GM12891 (cell line): ENCODE measurements at regions not wholly inside any gene's neighbourhood (a gene's known extent, or its start where the extent isn't known, plus 50 kb on each side); places are given as distances from the start of the nearest gene placed in this dataset.

Source experiments
- DNase-seq: peaks from one replicate; pipeline ENCODE4 v3.0.0; 2011; ENCODE audit warnings: low spot score; ENCODE audit not compliant: insufficient read length
- FAIRE-seq: peaks from 2 replicates; lab custom pipeline; 2011; peaks lifted over from hg19 to GRCh38; lab: Jason Lieb, UNC
- PAX5 ChIP-seq: IDR thresholded peaks from 2 replicates; pipeline ENCODE4 v1.6.1; 2011; ENCODE audit warnings: low read length, moderate library complexity, mild to moderate bottlenecking; ENCODE audit not compliant: insufficient read depth, severe bottlenecking
- POLR2A ChIP-seq: IDR thresholded peaks from 2 replicates; pipeline ENCODE4 v1.6.1; 2011; ENCODE audit warnings: low read depth, low read length, control low read depth
- POLR2AphosphoS5 ChIP-seq: IDR thresholded peaks from 2 replicates; pipeline ENCODE4 v1.6.1; 2011; ENCODE audit warnings: low read depth, low read length, control low read depth
- POU2F2 ChIP-seq: IDR thresholded peaks from 2 replicates; pipeline ENCODE4 v1.6.1; 2011; ENCODE audit warnings: low read depth, mild to moderate bottlenecking, control low read depth, low read length, moderate library complexity
- SPI1 ChIP-seq: IDR thresholded peaks from 2 replicates; pipeline ENCODE4 v1.6.1; 2011; ENCODE audit warnings: low read depth, low read length, control low read depth
- TAF1 ChIP-seq: IDR thresholded peaks from 2 replicates; pipeline ENCODE4 v1.6.1; 2011; ENCODE audit warnings: low read depth, low read length, control low read depth

DNA sequence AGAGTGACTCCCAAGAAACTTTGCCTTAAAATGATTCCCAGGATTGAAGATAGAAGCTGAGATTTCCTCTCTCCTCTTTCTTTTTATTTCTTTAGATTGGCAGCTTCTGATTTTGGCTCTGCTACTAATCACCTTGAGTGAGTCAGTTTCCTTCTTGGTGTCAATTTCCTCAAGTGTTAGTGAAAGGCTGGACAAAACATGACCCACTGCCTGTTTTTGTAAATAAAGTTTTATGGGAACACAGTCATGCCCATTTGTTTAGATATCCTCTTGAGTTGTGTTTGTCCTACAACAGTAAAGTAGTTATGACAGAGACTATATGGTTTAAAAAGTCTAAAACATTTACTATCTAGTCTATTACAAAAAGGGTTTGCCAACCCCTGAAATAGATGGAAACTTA, 227.2 kb upstream of the TBX3 start:
- no peak for TF ChIP-seq SPI1
- TF ChIP-seq TAF1, result no peak
- TF ChIP-seq PAX5, result no peak
- no peak for TF ChIP-seq POLR2AphosphoS5
- no peak for TF ChIP-seq POLR2A
- no peak for TF ChIP-seq POU2F2
- FAIRE-seq (no peak), DNase-seq (no peak)

DNA sequence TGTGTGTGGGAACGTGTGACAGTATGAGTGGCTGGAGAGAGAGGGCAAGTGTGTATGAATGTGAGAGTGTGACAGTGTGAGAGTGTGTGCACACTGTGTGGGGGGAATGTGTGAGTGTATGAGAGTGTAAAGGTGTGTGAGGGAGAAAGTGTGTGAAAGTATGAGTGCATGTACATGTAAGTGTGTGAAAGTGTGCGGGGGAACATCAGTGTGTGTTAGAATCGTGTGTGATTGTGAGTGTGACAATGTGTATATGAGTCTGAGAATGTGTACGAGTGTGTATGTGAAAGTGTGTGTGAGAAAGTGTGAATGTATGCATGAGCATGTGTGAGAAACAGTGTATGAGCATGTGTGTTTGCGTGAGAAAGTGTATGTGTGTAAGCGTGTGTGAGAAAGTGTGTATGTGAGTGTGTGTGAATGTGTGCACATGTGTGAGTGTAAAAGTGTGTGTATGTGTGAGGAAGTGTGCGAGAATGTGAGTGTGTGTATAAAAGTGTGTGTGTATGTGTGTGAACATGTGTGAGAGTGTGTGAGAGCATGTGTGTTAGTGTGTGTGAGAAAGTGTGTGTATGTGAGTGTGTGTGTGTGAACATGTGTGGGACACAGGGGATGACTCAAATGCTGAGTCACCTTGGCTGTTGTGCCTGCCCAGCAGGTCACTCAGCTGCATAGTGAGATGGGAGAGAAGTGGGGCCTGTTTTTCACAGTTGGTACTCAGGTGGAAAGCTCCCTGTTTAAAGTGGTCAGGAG, 220.5 kb upstream of the TBX3 start:
- no peak for DNase-seq
- no peak for FAIRE-seq
- TF ChIP-seq TAF1 (no peak), POLR2AphosphoS5 (no peak), POLR2A (no peak), SPI1 (no peak), PAX5 (no peak), POU2F2 (no peak)

DNA sequence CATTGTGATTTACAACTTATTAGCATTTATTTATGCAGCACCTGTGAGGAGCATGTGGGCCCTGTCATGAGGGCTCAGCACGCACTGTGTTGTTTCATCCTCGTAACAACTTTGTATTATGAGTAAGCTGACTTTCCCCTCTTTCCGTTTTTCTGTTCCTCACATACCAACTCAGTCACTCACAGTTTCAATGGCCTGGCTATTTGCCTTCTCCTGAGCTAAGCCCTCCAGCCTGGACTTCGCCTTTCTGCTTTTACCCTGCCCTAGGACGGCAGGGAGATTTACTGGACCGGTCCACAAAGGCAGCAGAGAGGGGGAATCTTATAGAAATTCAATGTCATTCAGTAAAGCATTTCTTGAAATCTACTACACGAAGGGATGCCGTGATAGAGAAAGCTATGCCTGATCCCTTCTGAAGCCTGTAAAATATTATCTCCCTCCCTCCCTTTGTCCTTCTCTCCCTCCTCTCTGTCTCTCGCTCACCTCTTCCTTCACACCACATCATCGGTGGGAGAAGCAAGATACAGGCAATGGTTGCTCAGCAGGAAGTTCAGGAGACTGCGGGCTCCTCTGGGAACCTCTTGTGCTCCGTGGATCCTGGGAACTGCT, 219.2 kb upstream of the TBX3 start:
- DNase-seq (no peak), FAIRE-seq (no peak)
- no peak for TF ChIP-seq POLR2AphosphoS5
- TF ChIP-seq SPI1, result no peak
- no peak for TF ChIP-seq PAX5
- TF ChIP-seq TAF1, result no peak
- no peak for TF ChIP-seq POLR2A
- TF ChIP-seq POU2F2, result no peak

DNA sequence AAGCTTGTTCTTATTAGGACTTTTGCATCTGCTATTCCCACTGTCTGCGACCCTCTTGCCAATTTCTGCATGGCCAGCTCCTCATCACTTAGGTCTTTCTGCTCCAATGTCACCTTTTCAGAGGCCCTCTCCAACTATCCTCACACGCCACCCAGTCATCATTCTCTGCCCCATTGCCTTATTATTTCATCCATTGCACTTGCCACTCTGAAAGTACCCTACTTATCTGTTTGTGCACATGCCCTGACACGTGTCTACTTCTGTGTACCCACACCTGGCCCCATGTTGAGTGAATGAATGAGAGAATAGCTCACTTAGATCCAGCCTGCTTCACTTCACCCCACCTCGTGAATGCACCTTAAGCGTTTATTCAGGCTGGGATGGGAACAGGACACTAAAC, 218.7 kb upstream of the TBX3 start:
- no peak for TF ChIP-seq POU2F2
- no peak for TF ChIP-seq SPI1
- TF ChIP-seq POLR2A, result no peak
- no peak for TF ChIP-seq TAF1
- TF ChIP-seq POLR2AphosphoS5, result no peak
- no peak for TF ChIP-seq PAX5
- no peak for DNase-seq
- FAIRE-seq, result no peak

DNA sequence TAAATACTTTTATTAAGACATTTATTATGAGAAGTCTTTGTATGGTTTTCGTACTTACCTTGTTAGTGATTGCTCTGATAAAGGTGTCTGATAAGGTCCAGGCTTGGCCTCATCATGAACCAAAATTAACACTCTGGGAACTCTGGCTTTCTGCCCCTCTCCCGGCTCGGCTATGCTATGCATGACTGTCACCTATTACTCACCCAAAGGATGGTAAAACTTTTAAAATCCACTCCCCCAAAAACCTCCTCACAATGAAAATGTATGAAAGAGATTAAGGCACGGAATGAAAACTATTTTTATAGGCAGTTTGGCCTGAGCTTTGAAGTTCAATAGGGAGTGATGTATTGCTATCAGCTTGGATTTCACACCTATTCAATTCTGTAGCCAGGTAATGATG, 217.3 kb upstream of the TBX3 start:
- FAIRE-seq, result no peak
- no peak for DNase-seq

DNA sequence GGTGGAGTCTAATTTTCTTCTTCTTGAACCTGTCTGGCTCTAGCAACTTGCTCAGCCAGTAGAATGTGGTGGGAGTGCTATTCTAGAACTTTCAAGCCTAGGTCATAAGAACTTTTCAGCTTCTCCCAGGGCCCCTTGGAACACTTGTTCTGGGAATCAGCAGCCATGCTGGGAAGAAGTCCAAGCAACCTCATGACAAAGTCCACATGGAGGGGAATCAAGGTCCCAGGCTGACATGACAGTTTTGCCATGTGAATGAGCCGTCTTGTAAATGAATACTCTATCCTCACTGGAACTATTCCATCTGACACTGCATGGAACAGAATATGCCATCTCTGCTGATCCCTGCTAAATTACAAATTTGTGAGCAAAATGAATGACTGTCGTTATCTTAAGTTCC, 214.2 kb upstream of the TBX3 start:
- TF ChIP-seq POLR2AphosphoS5 (no peak), TAF1 (no peak), POU2F2 (no peak), POLR2A (no peak), PAX5 (no peak), SPI1 (no peak)
- FAIRE-seq (no peak), DNase-seq (no peak)

More for the DNA sequence above, 217.3 kb upstream of the TBX3 start:
- TF ChIP-seq TAF1, result no peak
- no peak for TF ChIP-seq POLR2AphosphoS5
- TF ChIP-seq POU2F2, result no peak
- TF ChIP-seq PAX5, result no peak
- no peak for TF ChIP-seq SPI1
- TF ChIP-seq POLR2A, result no peak

DNA sequence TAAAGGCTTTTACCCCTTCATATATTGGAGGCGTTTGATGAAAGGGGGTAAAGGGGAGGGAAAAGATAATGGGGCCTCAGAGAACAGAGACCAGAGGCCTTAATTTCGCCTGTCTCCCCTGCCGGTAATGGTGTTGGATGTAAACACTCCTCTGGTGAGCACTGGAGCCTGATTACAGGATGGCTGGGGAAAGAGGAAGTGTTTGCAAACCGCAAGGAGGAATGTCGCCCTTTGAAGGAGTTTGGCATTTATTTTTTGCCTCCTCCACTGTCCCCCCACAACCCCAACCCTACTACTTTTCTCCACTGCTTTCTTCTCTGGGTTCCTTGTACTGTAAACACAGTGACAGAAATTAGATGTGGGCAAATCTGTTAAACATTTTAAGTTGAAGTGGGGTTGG, 211.9 kb upstream of the TBX3 start:
- no peak for DNase-seq
- FAIRE-seq, result no peak

DNA sequence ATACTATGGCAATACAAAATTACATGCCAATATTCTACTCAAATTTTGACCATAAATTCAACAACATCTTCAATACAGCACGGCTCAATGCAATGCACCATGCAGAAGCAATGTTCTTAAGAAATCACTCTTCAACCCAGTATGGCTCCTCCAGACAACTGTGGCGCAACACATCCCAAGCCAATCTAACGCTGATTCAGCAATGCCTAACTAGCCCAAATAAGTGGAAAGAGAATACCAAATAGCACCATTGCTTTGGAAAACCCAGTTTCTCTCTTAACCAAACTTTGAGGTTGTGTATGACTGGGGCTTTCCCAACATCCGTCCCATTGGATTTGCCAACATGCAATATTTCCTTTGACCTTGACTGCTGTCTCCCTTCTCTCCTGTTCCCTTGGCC, 211.1 kb upstream of the TBX3 start:
- no peak for FAIRE-seq
- DNase-seq, result no peak
- TF ChIP-seq PAX5, result no peak
- TF ChIP-seq SPI1, result no peak

More for the DNA sequence above, 211.9 kb upstream of the TBX3 start:
- TF ChIP-seq SPI1, result no peak
- no peak for TF ChIP-seq POU2F2
- no peak for TF ChIP-seq TAF1
- no peak for TF ChIP-seq PAX5
- no peak for TF ChIP-seq POLR2A
- TF ChIP-seq POLR2AphosphoS5, result no peak

DNA sequence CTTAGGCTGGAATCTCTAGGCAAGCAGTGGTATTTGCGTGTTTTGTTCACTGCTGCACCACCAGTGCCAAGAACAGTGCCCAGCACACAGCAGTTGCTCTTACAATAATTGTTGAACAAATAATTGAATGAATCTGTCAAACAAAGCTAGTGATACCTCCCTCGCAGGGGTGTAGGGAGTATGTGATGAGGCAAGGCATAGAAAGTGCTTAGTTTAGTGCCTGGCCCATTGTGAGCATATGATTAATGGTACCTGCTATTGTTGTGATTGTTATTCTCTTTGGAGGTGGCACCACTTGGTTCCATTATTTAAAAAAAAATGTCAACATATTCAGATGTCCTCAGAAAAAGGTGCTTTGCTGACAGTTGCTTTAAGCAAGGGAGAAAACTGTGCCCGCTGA, 210.1 kb upstream of the TBX3 start:
- DNase-seq (no peak), FAIRE-seq (no peak)
- no peak for TF ChIP-seq POU2F2
- no peak for TF ChIP-seq SPI1
- no peak for TF ChIP-seq POLR2AphosphoS5
- TF ChIP-seq POLR2A, result no peak
- TF ChIP-seq TAF1, result no peak
- TF ChIP-seq PAX5, result no peak

DNA sequence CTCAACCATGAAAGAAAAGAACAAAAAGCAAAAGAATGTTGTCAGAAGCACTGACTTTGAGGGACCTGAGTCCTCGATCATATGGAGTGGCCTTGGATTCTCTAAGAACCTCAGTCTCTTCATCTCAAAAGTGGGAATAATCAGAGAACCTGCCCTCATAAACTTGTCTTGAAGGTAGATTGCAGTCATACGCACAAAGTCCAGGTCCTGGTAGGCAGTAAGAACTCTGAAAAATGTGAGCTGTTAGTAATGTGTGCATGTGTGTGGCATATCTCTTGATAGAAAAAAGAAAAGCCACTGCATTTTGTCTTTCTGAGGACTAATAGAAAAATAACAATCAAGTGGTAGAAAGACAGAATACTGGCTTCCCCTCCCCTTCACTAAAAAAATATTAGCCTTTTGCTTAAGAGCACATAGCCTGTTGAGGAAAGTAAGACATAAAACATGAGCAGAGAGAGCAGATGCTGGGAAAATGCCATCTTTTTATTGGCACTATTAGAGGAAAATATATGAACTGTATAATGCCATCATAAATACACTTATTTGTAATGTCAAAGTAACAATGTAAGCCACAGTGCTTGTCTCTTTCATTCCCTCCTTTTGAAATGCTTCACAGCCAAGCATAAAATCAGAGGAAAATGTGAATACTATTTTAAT, 205.1 kb upstream of the TBX3 start:
- FAIRE-seq (no peak), DNase-seq (no peak)
- no peak for TF ChIP-seq PAX5
